Panc1 (cell line): ENCODE measurements at regions not wholly inside any gene's neighbourhood (a gene's known extent, or its start where the extent isn't known, plus 50 kb on each side); places are given as distances from the start of the nearest gene placed in this dataset.

ENCODE experiments used
- ATAC-seq: fragments of 200-7000 bp; cut with Tn5 transposase; 2 replicates; pipeline ENCODE4 v1.9.1; 2020; ENCODE audit warnings: mild to moderate bottlenecking, moderate library complexity
- BruUV-seq: library from RNA; stranded (reverse); fragments of 400-500 nt; replicated peaks from 2 replicates; lab custom pipeline; 2021; lab: Mats Ljungman, UMichigan
- CTCF ChIA-PET: fragments of 300-600 bp; sonication (Branson Sonifier 250); formaldehyde crosslinking; loops from one replicate; lab custom pipeline; 2022; ENCODE audit warnings: antibody characterized with exemption; lab: Charles Lee
- POLR2A ChIA-PET: fragments of 300-600 bp; sonication (Branson Sonifier 250); formaldehyde crosslinking; loops from one replicate; lab custom pipeline; 2022; ENCODE audit warnings: antibody characterized with exemption; lab: Charles Lee
- DNase-seq: peaks from one replicate; pipeline ENCODE4 v3.0.0-alpha.2; 2010; ENCODE audit warnings: low read depth, low spot score
- H3K27ac ChIP-seq: 2 replicates; pipeline ENCODE4 v1.5.1; 2011; ENCODE audit warnings: mild to moderate bottlenecking, low read length, inconsistent platforms
- H3K27me3 ChIP-seq: fragments of 200-500 bp; sonication (Bioruptor generic); 2 replicates; pipeline ENCODE4 v1.6.0; 2014; ENCODE audit warnings: low read length, inconsistent platforms; ENCODE audit not compliant: control insufficient read depth, insufficient read depth
- H3K36me3 ChIP-seq: fragments of 200-500 bp; sonication (Bioruptor generic); 2 replicates; pipeline ENCODE4 v1.5.1; 2014; ENCODE audit warnings: inconsistent platforms, mild to moderate bottlenecking, low read length, moderate library complexity; ENCODE audit not compliant: control insufficient read depth, insufficient read depth
- H3K4me1 ChIP-seq: 2 replicates; pipeline ENCODE4 v1.5.1; 2011; ENCODE audit warnings: inconsistent platforms, mild to moderate bottlenecking, low read length, moderate library complexity; ENCODE audit not compliant: control insufficient read depth, insufficient read depth
- H3K4me3 ChIP-seq, 2 experiments: 2 replicates each; pipeline ENCODE4 v1.5.1; 2011 to 2012; ENCODE audit warnings: low read depth in 2 of 2, low read length in 2 of 2, mild to moderate bottlenecking in 2 of 2, inconsistent platforms in 1 of 2, moderate library complexity in 1 of 2
- H3K9me3 ChIP-seq: fragments of 200-500 bp; sonication (Bioruptor generic); 2 replicates; pipeline ENCODE4 v1.5.1; 2014; ENCODE audit warnings: low read depth, mild to moderate bottlenecking, inconsistent platforms, low read length, moderate library complexity; ENCODE audit not compliant: control insufficient read depth, insufficient read depth
- POLR2AphosphoS5 ChIP-seq: IDR thresholded peaks from 2 replicates; pipeline ENCODE4 v1.6.1; 2012; ENCODE audit warnings: mild to moderate bottlenecking, low read depth, low read length, moderate library complexity
- SIN3A ChIP-seq: IDR thresholded peaks from 2 replicates; pipeline ENCODE4 v1.6.1; 2012; ENCODE audit warnings: low read depth, mild to moderate bottlenecking, low read length, moderate library complexity, borderline replicate concordance; ENCODE audit not compliant: insufficient read depth
- TCF7L2 ChIP-seq: IDR thresholded peaks from 2 replicates; pipeline ENCODE4 v1.6.1; 2011; ENCODE audit warnings: mild to moderate bottlenecking, low read depth, low read length, inconsistent platforms
- in situ Hi-C: cut with HindIII; loops from 2 replicates; pipeline ENCODE4 v1.10.0; 2016; ENCODE audit warnings: low sequenced_read_pairs, low pct_unique_long_range_greater_than_20kb
- intact Hi-C: fragments of 100-400 bp; cut with micrococcal nuclease; formaldehyde crosslinking; loops from one replicate; pipeline ENCODE4 v1.10.0; 2022; ENCODE audit not compliant: unreplicated experiment
- TF ChIP-seq, protein P1 (sequence below): fragments of 450-650 bp; IDR thresholded peaks from 2 replicates; pipeline ENCODE4 v1.5.1; 2017; ENCODE audit warnings: mild to moderate bottlenecking
- TF ChIP-seq, protein P2 (sequence below), 2 experiments: IDR thresholded peaks; 2 replicates each; pipeline ENCODE4 v1.6.1; 2011 to 2012; ENCODE audit warnings: low read depth in 2 of 2, control low read depth in 1 of 2, low read length in 1 of 2, mild to moderate bottlenecking in 1 of 2, moderate library complexity in 1 of 2; ENCODE audit not compliant: insufficient read depth in 1 of 2

DNA sequence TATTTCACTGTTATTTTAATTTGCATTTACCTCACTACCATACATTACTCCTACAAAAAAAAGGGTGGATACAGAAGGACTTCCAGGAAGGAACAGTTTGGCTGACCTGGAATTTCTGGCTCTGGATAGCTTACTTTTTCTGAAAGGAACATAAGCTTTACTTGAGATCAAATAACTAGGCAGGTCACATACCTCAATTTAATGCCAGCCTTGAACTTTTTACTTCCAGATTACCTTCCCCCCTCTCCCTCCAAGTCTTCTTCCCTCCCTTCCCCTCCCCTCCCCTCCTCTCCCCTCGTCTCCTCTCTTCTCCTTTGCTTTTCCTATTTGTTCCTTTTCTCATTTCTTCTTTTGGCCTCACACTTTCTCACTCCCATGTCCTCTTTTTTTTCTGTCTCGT, 659.2 kb upstream of the AADAT start:
- BruUV-seq = no TSS peak
- ATAC-seq = no peak
- TF ChIP-seq, protein P1, sequence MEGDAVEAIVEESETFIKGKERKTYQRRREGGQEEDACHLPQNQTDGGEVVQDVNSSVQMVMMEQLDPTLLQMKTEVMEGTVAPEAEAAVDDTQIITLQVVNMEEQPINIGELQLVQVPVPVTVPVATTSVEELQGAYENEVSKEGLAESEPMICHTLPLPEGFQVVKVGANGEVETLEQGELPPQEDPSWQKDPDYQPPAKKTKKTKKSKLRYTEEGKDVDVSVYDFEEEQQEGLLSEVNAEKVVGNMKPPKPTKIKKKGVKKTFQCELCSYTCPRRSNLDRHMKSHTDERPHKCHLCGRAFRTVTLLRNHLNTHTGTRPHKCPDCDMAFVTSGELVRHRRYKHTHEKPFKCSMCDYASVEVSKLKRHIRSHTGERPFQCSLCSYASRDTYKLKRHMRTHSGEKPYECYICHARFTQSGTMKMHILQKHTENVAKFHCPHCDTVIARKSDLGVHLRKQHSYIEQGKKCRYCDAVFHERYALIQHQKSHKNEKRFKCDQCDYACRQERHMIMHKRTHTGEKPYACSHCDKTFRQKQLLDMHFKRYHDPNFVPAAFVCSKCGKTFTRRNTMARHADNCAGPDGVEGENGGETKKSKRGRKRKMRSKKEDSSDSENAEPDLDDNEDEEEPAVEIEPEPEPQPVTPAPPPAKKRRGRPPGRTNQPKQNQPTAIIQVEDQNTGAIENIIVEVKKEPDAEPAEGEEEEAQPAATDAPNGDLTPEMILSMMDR = no peak
- no peak for TF ChIP-seq TCF7L2
- no peak for TF ChIP-seq SIN3A
- TF ChIP-seq, protein P2, sequence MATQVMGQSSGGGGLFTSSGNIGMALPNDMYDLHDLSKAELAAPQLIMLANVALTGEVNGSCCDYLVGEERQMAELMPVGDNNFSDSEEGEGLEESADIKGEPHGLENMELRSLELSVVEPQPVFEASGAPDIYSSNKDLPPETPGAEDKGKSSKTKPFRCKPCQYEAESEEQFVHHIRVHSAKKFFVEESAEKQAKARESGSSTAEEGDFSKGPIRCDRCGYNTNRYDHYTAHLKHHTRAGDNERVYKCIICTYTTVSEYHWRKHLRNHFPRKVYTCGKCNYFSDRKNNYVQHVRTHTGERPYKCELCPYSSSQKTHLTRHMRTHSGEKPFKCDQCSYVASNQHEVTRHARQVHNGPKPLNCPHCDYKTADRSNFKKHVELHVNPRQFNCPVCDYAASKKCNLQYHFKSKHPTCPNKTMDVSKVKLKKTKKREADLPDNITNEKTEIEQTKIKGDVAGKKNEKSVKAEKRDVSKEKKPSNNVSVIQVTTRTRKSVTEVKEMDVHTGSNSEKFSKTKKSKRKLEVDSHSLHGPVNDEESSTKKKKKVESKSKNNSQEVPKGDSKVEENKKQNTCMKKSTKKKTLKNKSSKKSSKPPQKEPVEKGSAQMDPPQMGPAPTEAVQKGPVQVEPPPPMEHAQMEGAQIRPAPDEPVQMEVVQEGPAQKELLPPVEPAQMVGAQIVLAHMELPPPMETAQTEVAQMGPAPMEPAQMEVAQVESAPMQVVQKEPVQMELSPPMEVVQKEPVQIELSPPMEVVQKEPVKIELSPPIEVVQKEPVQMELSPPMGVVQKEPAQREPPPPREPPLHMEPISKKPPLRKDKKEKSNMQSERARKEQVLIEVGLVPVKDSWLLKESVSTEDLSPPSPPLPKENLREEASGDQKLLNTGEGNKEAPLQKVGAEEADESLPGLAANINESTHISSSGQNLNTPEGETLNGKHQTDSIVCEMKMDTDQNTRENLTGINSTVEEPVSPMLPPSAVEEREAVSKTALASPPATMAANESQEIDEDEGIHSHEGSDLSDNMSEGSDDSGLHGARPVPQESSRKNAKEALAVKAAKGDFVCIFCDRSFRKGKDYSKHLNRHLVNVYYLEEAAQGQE (IDR thresholded peaks at IDR 0.05; ENCODE audit: insufficient read depth in 1 of 2, low read depth in 2 of 2, low read length in 1 of 2) = no peak
- no peak for TF ChIP-seq POLR2AphosphoS5
- intact Hi-C loops (no loop called here), in situ Hi-C loops (no loop called here)
- Histone ChIP-seq H3K9me3 (no peaks in the 10 kb centered on the region), H3K27ac (no peak overlapping the region), H3K4me3 (no peak overlapping the region), H3K36me3 (no peaks in the 10 kb centered on the region), H3K4me1 (no peaks in the 10 kb centered on the region), H3K27me3 (no peaks in the 10 kb centered on the region)
- POLR2A ChIA-PET = no interaction called here
- CTCF ChIA-PET = no interaction called here
- no peak for DNase-seq

DNA sequence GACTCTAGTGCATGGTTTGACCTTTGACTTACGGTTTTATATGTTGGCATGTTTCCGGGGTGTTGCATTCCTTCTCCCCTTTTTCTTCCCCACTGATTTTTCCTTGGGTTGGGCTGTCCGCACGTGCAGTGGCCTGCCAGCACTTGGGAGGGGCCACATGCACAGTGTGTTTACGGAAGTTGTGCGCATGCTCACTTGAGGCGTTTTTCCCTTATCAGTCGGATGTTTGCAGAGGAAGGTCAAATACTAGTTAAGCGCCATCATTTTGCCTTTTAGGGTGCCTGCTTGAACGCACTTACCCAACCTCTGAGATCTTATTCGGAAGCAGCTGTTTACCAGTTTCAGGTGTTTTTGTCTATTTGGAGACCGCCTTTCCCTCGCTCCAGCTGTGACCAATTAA, 653.9 kb upstream of the AADAT start:
- H3K27ac ChIP-seq = no peak overlapping the region
- DNase-seq (no peak), ATAC-seq (no peak)
- no peaks in the 10 kb centered on the region for H3K36me3 ChIP-seq
- no peak overlapping the region for H3K4me3 ChIP-seq
- no peaks in the 10 kb centered on the region for H3K27me3 ChIP-seq
- no TSS peak for BruUV-seq
- POLR2A ChIA-PET = no interaction called here
- CTCF ChIA-PET = no interaction called here
- in situ Hi-C loops (no loop called here), intact Hi-C loops (no loop called here)
- no peaks in the 10 kb centered on the region for H3K4me1 ChIP-seq
- H3K9me3 ChIP-seq = no peaks in the 10 kb centered on the region
- TF ChIP-seq TCF7L2 (no peak), SIN3A (no peak), POLR2AphosphoS5 (no peak)
- TF ChIP-seq, protein P2 (IDR thresholded peaks at IDR 0.05; ENCODE audit: insufficient read depth in 1 of 2, low read depth in 2 of 2, low read length in 1 of 2) = no peak
- TF ChIP-seq, protein P1 = no peak
